HL-60 (cell line): ENCODE measurements at regions not wholly inside any gene's neighbourhood (a gene's known extent, or its start where the extent isn't known, plus 50 kb on each side); places are given as distances from the start of the nearest gene placed in this dataset.

Experiments
- GABPA ChIP-seq: IDR thresholded peaks from 2 replicates; pipeline ENCODE4 v1.6.1; 2012; ENCODE audit warnings: low read depth
- POLR2AphosphoS5 ChIP-seq: IDR thresholded peaks from 2 replicates; pipeline ENCODE4 v1.6.1; 2012; ENCODE audit warnings: low read depth
- SPI1 ChIP-seq: IDR thresholded peaks from 2 replicates; pipeline ENCODE4 v1.6.1; 2012; ENCODE audit warnings: low read depth, mild to moderate bottlenecking, borderline replicate concordance
- TF ChIP-seq, protein P1 (sequence below): IDR thresholded peaks from one replicate; pipeline ENCODE4 v1.5.1; 2011; ENCODE audit warnings: low read length, control low read depth, inconsistent platforms; ENCODE audit not compliant: insufficient read depth
- TF ChIP-seq, protein P2 (sequence below): IDR thresholded peaks from 2 replicates; pipeline ENCODE4 v1.6.1; 2012; ENCODE audit warnings: low read depth; ENCODE audit not compliant: insufficient replicate concordance

DNA sequence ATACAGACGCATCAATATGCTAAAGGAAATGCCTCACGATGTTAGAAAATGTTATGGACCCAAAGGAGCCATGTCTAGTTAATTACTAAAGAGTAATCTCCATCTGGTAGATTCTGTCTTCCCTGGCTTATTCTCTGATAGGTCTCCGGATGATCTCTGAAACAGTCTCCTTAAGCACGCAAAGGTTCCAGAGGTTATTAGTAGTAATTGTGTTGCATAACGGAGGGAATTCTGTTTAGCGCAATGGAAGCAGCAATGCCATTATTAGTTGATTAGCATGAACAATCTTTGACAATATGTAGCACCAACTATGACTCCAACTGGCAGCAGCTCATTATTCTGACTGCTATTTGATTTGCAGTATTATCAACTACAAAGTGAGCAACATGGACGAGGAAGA is 952.5 kb upstream of the SEMA6D start:
- TF ChIP-seq, protein P1, sequence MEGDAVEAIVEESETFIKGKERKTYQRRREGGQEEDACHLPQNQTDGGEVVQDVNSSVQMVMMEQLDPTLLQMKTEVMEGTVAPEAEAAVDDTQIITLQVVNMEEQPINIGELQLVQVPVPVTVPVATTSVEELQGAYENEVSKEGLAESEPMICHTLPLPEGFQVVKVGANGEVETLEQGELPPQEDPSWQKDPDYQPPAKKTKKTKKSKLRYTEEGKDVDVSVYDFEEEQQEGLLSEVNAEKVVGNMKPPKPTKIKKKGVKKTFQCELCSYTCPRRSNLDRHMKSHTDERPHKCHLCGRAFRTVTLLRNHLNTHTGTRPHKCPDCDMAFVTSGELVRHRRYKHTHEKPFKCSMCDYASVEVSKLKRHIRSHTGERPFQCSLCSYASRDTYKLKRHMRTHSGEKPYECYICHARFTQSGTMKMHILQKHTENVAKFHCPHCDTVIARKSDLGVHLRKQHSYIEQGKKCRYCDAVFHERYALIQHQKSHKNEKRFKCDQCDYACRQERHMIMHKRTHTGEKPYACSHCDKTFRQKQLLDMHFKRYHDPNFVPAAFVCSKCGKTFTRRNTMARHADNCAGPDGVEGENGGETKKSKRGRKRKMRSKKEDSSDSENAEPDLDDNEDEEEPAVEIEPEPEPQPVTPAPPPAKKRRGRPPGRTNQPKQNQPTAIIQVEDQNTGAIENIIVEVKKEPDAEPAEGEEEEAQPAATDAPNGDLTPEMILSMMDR = no peak
- TF ChIP-seq GABPA (no peak), POLR2AphosphoS5 (no peak), SPI1 (no peak)
- TF ChIP-seq, protein P2, sequence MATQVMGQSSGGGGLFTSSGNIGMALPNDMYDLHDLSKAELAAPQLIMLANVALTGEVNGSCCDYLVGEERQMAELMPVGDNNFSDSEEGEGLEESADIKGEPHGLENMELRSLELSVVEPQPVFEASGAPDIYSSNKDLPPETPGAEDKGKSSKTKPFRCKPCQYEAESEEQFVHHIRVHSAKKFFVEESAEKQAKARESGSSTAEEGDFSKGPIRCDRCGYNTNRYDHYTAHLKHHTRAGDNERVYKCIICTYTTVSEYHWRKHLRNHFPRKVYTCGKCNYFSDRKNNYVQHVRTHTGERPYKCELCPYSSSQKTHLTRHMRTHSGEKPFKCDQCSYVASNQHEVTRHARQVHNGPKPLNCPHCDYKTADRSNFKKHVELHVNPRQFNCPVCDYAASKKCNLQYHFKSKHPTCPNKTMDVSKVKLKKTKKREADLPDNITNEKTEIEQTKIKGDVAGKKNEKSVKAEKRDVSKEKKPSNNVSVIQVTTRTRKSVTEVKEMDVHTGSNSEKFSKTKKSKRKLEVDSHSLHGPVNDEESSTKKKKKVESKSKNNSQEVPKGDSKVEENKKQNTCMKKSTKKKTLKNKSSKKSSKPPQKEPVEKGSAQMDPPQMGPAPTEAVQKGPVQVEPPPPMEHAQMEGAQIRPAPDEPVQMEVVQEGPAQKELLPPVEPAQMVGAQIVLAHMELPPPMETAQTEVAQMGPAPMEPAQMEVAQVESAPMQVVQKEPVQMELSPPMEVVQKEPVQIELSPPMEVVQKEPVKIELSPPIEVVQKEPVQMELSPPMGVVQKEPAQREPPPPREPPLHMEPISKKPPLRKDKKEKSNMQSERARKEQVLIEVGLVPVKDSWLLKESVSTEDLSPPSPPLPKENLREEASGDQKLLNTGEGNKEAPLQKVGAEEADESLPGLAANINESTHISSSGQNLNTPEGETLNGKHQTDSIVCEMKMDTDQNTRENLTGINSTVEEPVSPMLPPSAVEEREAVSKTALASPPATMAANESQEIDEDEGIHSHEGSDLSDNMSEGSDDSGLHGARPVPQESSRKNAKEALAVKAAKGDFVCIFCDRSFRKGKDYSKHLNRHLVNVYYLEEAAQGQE = no peak
